ENCODE measurements at regions not wholly inside any gene's neighbourhood (a gene's known extent, or its start where the extent isn't known, plus 50 kb on each side); places are given as distances from the start of the nearest gene placed in this dataset.

DNA sequence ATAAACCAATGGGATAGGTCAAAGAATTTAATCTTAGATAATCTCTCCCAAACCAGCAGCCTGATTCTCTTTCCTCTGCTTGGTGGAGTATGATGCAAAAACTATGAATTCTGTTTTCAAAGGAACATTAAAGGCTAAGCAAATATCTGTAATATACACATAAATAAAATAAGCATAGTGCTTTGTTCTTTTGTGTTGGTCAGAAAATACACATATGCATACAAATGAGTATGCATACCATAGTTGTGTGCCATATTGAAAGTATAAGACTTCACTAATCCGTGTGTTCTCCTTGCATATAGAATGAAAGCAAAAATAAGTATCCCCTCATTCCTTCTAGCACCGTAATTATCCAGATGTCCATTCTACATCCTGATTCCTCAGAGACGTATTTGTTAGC, 1949.7 kb upstream of the CELF4 start:
- 90 to 92% methylated on average over 3 of the region's 3 CpGs for WGBS, 2 donors
- Histone ChIP-seq H3K27me3 (ENCODE audit: control insufficient read depth in 1 of 2, insufficient read depth in 2 of 2, low read length in 2 of 2) (no peaks in the 10 kb centered on the region), H3K4me1 (ENCODE audit: control insufficient read depth in 2 of 2, insufficient read depth in 2 of 2, low read length in 1 of 2) (no peaks in the 10 kb centered on the region), H3K4me3 (ENCODE audit: low read depth in 1 of 2, low read length in 2 of 2) (no peak overlapping the region), H3K27ac (ENCODE audit: low read depth in 2 of 2, low read length in 1 of 2) (no peak overlapping the region), H3K9me3 (ENCODE audit: control insufficient read depth in 2 of 2, insufficient read depth in 1 of 2, low read depth in 1 of 2, low read length in 1 of 2) (no peaks in the 10 kb centered on the region), H3K36me3 (ENCODE audit: control insufficient read depth in 2 of 2, insufficient read depth in 2 of 2, low read length in 1 of 2) (no peaks in the 10 kb centered on the region)

DNA sequence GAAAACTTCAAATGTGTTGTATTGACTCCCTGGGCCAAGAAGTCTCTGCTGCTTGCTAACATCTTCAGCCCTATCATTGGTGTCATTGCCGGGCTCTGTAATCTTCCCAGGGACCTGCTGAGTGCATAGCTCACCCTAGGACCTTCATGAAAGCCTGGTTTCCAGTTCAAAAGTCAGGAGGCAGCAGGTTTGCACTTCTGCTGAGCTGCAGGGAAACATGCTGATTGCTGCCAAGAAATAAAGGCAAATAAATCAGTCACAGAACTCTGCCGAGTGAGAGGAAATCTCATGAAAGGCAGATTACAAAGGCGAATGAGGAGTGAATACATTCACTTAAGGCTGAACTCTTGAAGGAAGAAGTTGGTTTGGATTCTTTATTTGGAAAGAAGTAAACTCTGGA, 1947.6 kb upstream of the CELF4 start:
- Histone ChIP-seq H3K9me3 (ENCODE audit: control insufficient read depth in 2 of 2, insufficient read depth in 1 of 2, low read depth in 1 of 2, low read length in 1 of 2) (no peaks in the 10 kb centered on the region), H3K36me3 (ENCODE audit: control insufficient read depth in 2 of 2, insufficient read depth in 2 of 2, low read length in 1 of 2) (no peaks in the 10 kb centered on the region), H3K4me3 (ENCODE audit: low read depth in 1 of 2, low read length in 2 of 2) (no peak overlapping the region), H3K27ac (ENCODE audit: low read depth in 2 of 2, low read length in 1 of 2) (no peak overlapping the region), H3K27me3 (ENCODE audit: control insufficient read depth in 1 of 2, insufficient read depth in 2 of 2, low read length in 2 of 2) (no peaks in the 10 kb centered on the region), H3K4me1 (ENCODE audit: control insufficient read depth in 2 of 2, insufficient read depth in 2 of 2, low read length in 1 of 2) (no peaks in the 10 kb centered on the region)
- WGBS, 2 donors, result 49 to 55% methylated on average over 3 of the region's 3 CpGs

DNA sequence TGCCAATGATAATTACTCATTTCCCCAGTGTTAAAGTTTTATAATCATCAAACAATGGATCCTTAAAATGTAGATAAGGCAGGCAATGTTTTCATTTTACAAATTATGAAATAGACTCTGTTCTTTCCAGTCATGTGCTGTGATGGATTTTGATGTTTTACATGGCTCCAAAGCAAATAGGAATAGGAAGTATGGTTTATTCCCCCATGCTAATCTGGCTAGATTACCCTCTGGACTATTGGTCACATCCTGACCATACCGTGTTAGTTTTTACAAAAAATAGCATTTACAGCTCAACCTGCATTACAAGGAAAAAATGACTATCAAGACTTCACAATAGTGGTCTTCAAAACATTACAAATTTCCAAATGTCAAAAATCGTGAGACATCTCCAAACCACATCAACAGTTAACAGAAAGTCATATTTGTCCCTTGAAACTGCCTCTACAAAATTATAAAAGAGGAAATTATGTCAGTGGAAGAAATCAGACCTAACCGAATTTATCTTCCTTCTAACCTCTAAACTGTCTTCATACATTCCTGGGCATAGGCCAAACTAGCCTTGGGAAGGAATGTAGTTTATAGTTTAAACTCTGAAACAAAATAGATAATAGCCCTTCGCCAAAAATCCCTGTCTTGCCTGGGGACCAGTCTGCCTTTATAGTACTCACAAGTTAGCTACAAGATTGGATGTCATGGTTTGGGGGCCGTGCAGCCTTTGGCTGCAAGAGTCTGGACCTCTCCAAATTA, 1941.2 kb upstream of the CELF4 start:
- Histone ChIP-seq H3K36me3 (ENCODE audit: control insufficient read depth in 2 of 2, insufficient read depth in 2 of 2, low read length in 1 of 2) (no peaks in the 10 kb centered on the region), H3K4me3 (ENCODE audit: low read depth in 1 of 2, low read length in 2 of 2) (no peak overlapping the region), H3K4me1 (ENCODE audit: control insufficient read depth in 2 of 2, insufficient read depth in 2 of 2, low read length in 1 of 2) (no peaks in the 10 kb centered on the region), H3K9me3 (ENCODE audit: control insufficient read depth in 2 of 2, insufficient read depth in 1 of 2, low read depth in 1 of 2, low read length in 1 of 2) (no peaks in the 10 kb centered on the region), H3K27ac (ENCODE audit: low read depth in 2 of 2, low read length in 1 of 2) (no peak overlapping the region), H3K27me3 (ENCODE audit: control insufficient read depth in 1 of 2, insufficient read depth in 2 of 2, low read length in 2 of 2) (no peaks in the 10 kb centered on the region)
- WGBS, 2 donors, result 74 to 79% methylated on average over 5 of the region's 5 CpGs

DNA sequence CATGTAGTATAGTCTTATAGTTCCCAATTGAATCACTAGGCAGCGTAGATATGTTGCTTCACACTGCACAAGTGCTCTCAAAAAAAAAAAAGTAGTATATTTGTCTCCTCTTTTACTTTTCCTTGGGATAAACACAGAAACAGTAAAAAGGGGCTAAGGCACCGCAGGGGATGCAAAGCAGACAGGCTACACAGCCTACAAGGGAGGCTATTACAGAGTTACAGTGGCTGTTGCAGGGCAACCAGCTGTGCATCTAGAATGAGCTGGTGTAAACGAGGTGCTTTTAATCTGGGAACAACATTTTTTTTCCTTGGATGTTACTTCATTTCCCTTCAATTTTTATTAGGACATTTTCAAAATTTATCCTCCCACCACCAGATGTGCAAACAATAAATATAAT, 1934.7 kb upstream of the CELF4 start:
- WGBS, 2 donors, result 72 to 77% methylated on average over 3 of the region's 3 CpGs
- Histone ChIP-seq H3K4me3 (ENCODE audit: low read depth in 1 of 2, low read length in 2 of 2) (no peak overlapping the region), H3K36me3 (ENCODE audit: control insufficient read depth in 2 of 2, insufficient read depth in 2 of 2, low read length in 1 of 2) (no peaks in the 10 kb centered on the region), H3K4me1 (ENCODE audit: control insufficient read depth in 2 of 2, insufficient read depth in 2 of 2, low read length in 1 of 2) (no peaks in the 10 kb centered on the region), H3K27ac (ENCODE audit: low read depth in 2 of 2, low read length in 1 of 2) (no peak overlapping the region), H3K9me3 (ENCODE audit: control insufficient read depth in 2 of 2, insufficient read depth in 1 of 2, low read depth in 1 of 2, low read length in 1 of 2) (no peaks in the 10 kb centered on the region), H3K27me3 (ENCODE audit: control insufficient read depth in 1 of 2, insufficient read depth in 2 of 2, low read length in 2 of 2) (no peaks in the 10 kb centered on the region)

DNA sequence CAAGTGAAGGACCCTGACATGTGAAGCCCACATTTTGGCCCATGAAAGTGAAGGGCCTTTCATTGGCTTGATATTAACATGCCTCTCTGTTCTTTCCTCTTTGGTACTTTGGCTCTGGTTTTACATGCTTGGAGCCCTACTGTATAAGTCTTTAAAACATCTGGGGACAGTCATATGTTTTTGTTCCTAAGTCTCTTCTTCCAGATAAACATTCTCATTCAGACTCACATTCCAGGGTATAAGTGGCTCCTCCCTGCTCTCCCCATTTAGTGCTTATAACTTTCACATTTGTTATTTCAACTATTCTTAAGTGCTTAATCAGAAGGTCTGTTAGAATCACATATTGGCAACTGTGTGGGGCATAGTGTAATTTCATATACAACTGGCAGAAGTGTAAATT, 1932.2 kb upstream of the CELF4 start:
- no peaks in the 10 kb centered on the region for H3K9me3 ChIP-seq (ENCODE audit: control insufficient read depth in 2 of 2, insufficient read depth in 1 of 2, low read depth in 1 of 2, low read length in 1 of 2)
- H3K27ac ChIP-seq (ENCODE audit: low read depth in 2 of 2, low read length in 1 of 2), result no peak overlapping the region
- H3K4me3 ChIP-seq (ENCODE audit: low read depth in 1 of 2, low read length in 2 of 2), result no peak overlapping the region
- no peaks in the 10 kb centered on the region for H3K36me3 ChIP-seq (ENCODE audit: control insufficient read depth in 2 of 2, insufficient read depth in 2 of 2, low read length in 1 of 2)
- no peaks in the 10 kb centered on the region for H3K4me1 ChIP-seq (ENCODE audit: control insufficient read depth in 2 of 2, insufficient read depth in 2 of 2, low read length in 1 of 2)
- no peaks in the 10 kb centered on the region for H3K27me3 ChIP-seq (ENCODE audit: control insufficient read depth in 1 of 2, insufficient read depth in 2 of 2, low read length in 2 of 2)

DNA sequence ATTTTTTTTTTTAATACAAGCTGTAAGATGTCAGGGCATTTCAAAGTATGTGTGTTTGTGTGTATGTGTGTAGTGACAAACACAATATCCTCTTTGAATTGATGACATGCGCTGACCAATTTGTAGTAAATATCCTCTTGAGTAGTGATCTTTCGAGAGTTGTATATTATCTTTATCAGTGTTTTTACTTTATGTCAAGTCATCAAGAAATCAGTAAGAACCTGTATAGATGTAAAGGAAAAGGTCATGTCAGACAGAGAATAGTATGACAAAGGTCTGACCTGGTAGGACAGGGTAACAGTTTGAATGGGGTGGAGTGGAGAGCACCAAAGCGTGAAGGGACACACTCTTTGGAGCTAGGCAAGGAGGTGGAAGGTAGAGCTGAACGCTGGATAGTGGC, 1931.4 kb upstream of the CELF4 start:
- no peaks in the 10 kb centered on the region for H3K36me3 ChIP-seq (ENCODE audit: control insufficient read depth in 2 of 2, insufficient read depth in 2 of 2, low read length in 1 of 2)
- H3K27ac ChIP-seq (ENCODE audit: low read depth in 2 of 2, low read length in 1 of 2), result no peak overlapping the region
- no peaks in the 10 kb centered on the region for H3K27me3 ChIP-seq (ENCODE audit: control insufficient read depth in 1 of 2, insufficient read depth in 2 of 2, low read length in 2 of 2)
- WGBS, 2 donors, result 77 to 95% methylated on average over 4 of the region's 4 CpGs
- no peaks in the 10 kb centered on the region for H3K9me3 ChIP-seq (ENCODE audit: control insufficient read depth in 2 of 2, insufficient read depth in 1 of 2, low read depth in 1 of 2, low read length in 1 of 2)
- no peaks in the 10 kb centered on the region for H3K4me1 ChIP-seq (ENCODE audit: control insufficient read depth in 2 of 2, insufficient read depth in 2 of 2, low read length in 1 of 2)
- H3K4me3 ChIP-seq (ENCODE audit: low read depth in 1 of 2, low read length in 2 of 2), result no peak overlapping the region

DNA sequence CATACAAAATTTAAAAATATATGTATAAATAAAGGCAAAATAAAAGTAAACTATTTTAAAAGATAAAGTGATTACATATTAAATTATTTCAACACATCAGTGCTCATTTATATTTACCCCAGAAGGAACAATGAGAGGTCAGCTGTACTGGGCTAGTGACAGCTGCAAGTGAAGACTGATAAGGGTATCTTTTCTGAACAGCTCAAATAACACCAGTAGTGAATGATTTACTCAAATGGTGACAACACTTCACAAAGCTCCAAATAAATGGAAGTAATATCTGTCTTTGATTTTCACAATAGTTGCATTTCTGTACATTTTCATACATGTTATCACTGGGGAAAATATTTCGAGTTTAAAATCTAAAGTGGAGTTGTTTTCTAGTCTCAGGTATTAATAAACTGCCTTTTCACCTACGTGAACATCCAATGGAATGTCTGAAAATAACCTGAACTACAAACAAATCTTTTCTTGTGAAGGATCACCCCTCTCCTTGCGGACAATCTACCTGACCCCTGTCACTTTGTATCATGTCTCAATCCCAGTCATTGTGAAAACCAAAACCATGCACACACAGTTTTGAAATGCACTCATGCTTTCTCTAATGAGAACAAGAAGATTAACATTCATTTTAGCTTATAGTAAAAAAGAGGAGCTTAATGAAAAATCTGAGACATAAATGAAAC, 1928.8 kb upstream of the CELF4 start:
- no peaks in the 10 kb centered on the region for H3K36me3 ChIP-seq (ENCODE audit: control insufficient read depth in 2 of 2, insufficient read depth in 2 of 2, low read length in 1 of 2)
- H3K27me3 ChIP-seq (ENCODE audit: control insufficient read depth in 1 of 2, insufficient read depth in 2 of 2, low read length in 2 of 2), result no peaks in the 10 kb centered on the region
- no peaks in the 10 kb centered on the region for H3K4me1 ChIP-seq (ENCODE audit: control insufficient read depth in 2 of 2, insufficient read depth in 2 of 2, low read length in 1 of 2)
- H3K27ac ChIP-seq (ENCODE audit: low read depth in 2 of 2, low read length in 1 of 2), result no peak overlapping the region
- no peaks in the 10 kb centered on the region for H3K9me3 ChIP-seq (ENCODE audit: control insufficient read depth in 2 of 2, insufficient read depth in 1 of 2, low read depth in 1 of 2, low read length in 1 of 2)
- no peak overlapping the region for H3K4me3 ChIP-seq (ENCODE audit: low read depth in 1 of 2, low read length in 2 of 2)
- 67 to 82% methylated on average over 3 of the region's 3 CpGs for WGBS, 2 donors

DNA sequence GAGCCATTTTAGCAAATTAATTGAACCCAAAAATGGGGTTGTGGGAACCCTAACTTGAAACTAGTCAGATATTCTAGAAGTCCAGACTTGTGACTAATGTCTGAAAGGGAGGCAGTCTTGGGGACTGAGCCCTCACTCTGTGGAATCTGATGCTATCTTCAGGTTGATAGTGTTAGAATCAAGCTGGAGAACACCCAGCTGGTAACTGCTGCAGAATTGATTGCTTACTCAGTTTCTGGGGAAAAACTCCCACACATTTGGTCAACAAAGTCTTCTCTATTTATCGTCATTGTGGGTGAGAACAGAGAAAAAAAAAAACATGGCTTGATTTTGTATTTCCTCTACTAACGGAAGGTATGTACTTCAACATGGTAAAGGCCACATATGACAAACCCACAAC, 1925.8 kb upstream of the CELF4 start:
- Histone ChIP-seq H3K36me3 (ENCODE audit: control insufficient read depth in 2 of 2, insufficient read depth in 2 of 2, low read length in 1 of 2) (no peaks in the 10 kb centered on the region), H3K4me1 (ENCODE audit: control insufficient read depth in 2 of 2, insufficient read depth in 2 of 2, low read length in 1 of 2) (no peaks in the 10 kb centered on the region), H3K27me3 (ENCODE audit: control insufficient read depth in 1 of 2, insufficient read depth in 2 of 2, low read length in 2 of 2) (no peaks in the 10 kb centered on the region), H3K9me3 (ENCODE audit: control insufficient read depth in 2 of 2, insufficient read depth in 1 of 2, low read depth in 1 of 2, low read length in 1 of 2) (no peaks in the 10 kb centered on the region), H3K27ac (ENCODE audit: low read depth in 2 of 2, low read length in 1 of 2) (no peak overlapping the region), H3K4me3 (ENCODE audit: low read depth in 1 of 2, low read length in 2 of 2) (no peak overlapping the region)
- 92 to 93% methylated on average over 2 of the region's 2 CpGs for WGBS, 2 donors

DNA sequence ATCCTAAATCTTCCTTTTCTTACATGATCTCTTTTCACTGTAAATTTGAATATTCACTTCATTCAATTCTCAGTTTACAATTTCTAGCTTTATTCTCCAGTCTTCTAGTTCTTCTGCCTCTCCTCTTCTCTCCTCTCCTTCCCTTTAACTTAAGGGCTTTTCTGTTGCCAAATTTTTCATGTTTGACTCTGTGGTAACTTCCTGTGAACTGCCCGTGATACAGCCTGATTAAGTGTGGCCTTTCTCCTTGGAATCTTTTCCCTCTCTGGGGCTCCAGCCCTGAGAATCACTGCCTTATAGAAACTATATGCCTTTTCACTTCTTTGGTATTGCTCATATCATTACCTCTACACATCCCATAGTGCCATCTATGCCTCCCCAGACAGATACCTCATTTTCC, 1923.8 kb upstream of the CELF4 start:
- Histone ChIP-seq H3K4me1 (ENCODE audit: control insufficient read depth in 2 of 2, insufficient read depth in 2 of 2, low read length in 1 of 2) (no peaks in the 10 kb centered on the region), H3K36me3 (ENCODE audit: control insufficient read depth in 2 of 2, insufficient read depth in 2 of 2, low read length in 1 of 2) (no peaks in the 10 kb centered on the region), H3K27me3 (ENCODE audit: control insufficient read depth in 1 of 2, insufficient read depth in 2 of 2, low read length in 2 of 2) (no peaks in the 10 kb centered on the region), H3K9me3 (ENCODE audit: control insufficient read depth in 2 of 2, insufficient read depth in 1 of 2, low read depth in 1 of 2, low read length in 1 of 2) (no peaks in the 10 kb centered on the region), H3K27ac (ENCODE audit: low read depth in 2 of 2, low read length in 1 of 2) (no peak overlapping the region), H3K4me3 (ENCODE audit: low read depth in 1 of 2, low read length in 2 of 2) (no peak overlapping the region)
- WGBS, 2 donors, result 59 to 63% methylated on average over 1 of the region's 1 CpG

DNA sequence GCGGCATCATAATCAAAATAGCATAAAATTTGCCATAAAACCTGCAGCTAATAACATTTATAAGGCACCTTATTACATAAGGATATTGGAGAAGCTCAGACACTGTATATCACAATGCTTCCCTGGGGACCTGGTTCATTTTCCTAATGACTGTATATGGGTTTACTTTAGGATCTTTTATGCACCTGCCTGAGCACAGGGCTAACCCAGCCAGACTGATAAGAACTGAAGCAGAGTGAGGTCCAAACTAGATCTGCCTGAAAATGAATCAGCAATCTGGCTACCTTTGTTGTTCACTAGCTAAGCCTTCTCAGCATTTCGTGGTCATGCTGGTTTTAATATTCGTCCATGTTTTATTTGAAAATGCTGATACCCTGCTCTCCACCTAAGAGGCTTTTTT, 1922.3 kb upstream of the CELF4 start:
- Histone ChIP-seq H3K4me3 (ENCODE audit: low read depth in 1 of 2, low read length in 2 of 2) (no peak overlapping the region), H3K9me3 (ENCODE audit: control insufficient read depth in 2 of 2, insufficient read depth in 1 of 2, low read depth in 1 of 2, low read length in 1 of 2) (no peaks in the 10 kb centered on the region), H3K36me3 (ENCODE audit: control insufficient read depth in 2 of 2, insufficient read depth in 2 of 2, low read length in 1 of 2) (no peaks in the 10 kb centered on the region), H3K4me1 (ENCODE audit: control insufficient read depth in 2 of 2, insufficient read depth in 2 of 2, low read length in 1 of 2) (no peaks in the 10 kb centered on the region), H3K27ac (ENCODE audit: low read depth in 2 of 2, low read length in 1 of 2) (no peak overlapping the region), H3K27me3 (ENCODE audit: control insufficient read depth in 1 of 2, insufficient read depth in 2 of 2, low read length in 2 of 2) (no peaks in the 10 kb centered on the region)
- 54 to 85% methylated on average over 3 of the region's 3 CpGs for WGBS, 2 donors

Measured in esophagus (tissue), 2 donors.